Trophoblast cell (in vitro differentiated cells and primary cell): ENCODE measurements at regions not wholly inside any gene's neighbourhood (a gene's known extent, or its start where the extent isn't known, plus 50 kb on each side); places are given as distances from the start of the nearest gene placed in this dataset.

Experiments
- DNase-seq, 2 donors: peaks; one replicate each; pipeline ENCODE4 v3.0.0-alpha.2; 2016
- H2AFZ ChIP-seq: 2 replicates; pipeline ENCODE4 v1.6.1; 2013; ENCODE audit warnings: low read length, moderate library complexity, mild to moderate bottlenecking; ENCODE audit not compliant: insufficient read depth, poor library complexity
- H2AK5ac ChIP-seq: 2 replicates; pipeline ENCODE4 v1.6.1; 2013; ENCODE audit warnings: mild to moderate bottlenecking, low read length
- H2BK120ac ChIP-seq: 2 replicates; pipeline ENCODE4 v1.6.1; 2013; ENCODE audit warnings: low read length, mild to moderate bottlenecking, moderate library complexity; ENCODE audit not compliant: insufficient read depth, poor library complexity
- H2BK12ac ChIP-seq: 2 replicates; pipeline ENCODE4 v1.6.1; 2013; ENCODE audit warnings: mild to moderate bottlenecking, low read length, moderate library complexity
- H2BK5ac ChIP-seq: 2 replicates; pipeline ENCODE4 v1.6.1; 2013; ENCODE audit warnings: low read length, low read depth, moderate library complexity, mild to moderate bottlenecking; ENCODE audit not compliant: poor library complexity
- H3K14ac ChIP-seq: 2 replicates; pipeline ENCODE4 v1.6.1; 2013; ENCODE audit warnings: mild to moderate bottlenecking, low read length
- H3K18ac ChIP-seq: 2 replicates; pipeline ENCODE4 v1.6.1; 2013; ENCODE audit warnings: mild to moderate bottlenecking, low read length
- H3K23ac ChIP-seq: 2 replicates; pipeline ENCODE4 v1.6.1; 2013; ENCODE audit warnings: low read length
- H3K27ac ChIP-seq: 2 replicates; pipeline ENCODE4 v1.5.1; 2013; ENCODE audit warnings: low read depth, mild to moderate bottlenecking, inconsistent platforms, low read length, moderate library complexity
- H3K27me3 ChIP-seq: 2 replicates; pipeline ENCODE4 v1.6.1; 2013; ENCODE audit warnings: inconsistent platforms, mild to moderate bottlenecking, low read length, moderate library complexity; ENCODE audit not compliant: insufficient read depth
- H3K36me3 ChIP-seq, 2 experiments: 1 replicate in 1 of 2; 2 replicates in 1 of 2; pipeline ENCODE4 v1.6.1; 2013; ENCODE audit warnings: low read length in 2 of 2, mild to moderate bottlenecking in 2 of 2, moderate library complexity in 1 of 2; ENCODE audit not compliant: insufficient read depth in 2 of 2, control insufficient read depth in 1 of 2
- H3K4ac ChIP-seq: 2 replicates; pipeline ENCODE4 v1.6.1; 2013; ENCODE audit warnings: low read depth, mild to moderate bottlenecking, low read length, moderate library complexity
- H3K4me1 ChIP-seq, 2 experiments: 1 replicate in 1 of 2; 2 replicates in 1 of 2; pipeline ENCODE4 v1.6.1; 2013; ENCODE audit warnings: low read length in 2 of 2, mild to moderate bottlenecking in 2 of 2, moderate library complexity in 1 of 2; ENCODE audit not compliant: insufficient read depth in 2 of 2, control insufficient read depth in 1 of 2
- H3K4me2 ChIP-seq: 2 replicates; pipeline ENCODE4 v1.6.1; 2013; ENCODE audit warnings: inconsistent platforms, mild to moderate bottlenecking, low read length, moderate library complexity
- H3K4me3 ChIP-seq: 2 replicates; pipeline ENCODE4 v1.5.1; 2013; ENCODE audit warnings: mild to moderate bottlenecking, low read depth, low read length, inconsistent platforms
- H3K79me1 ChIP-seq: one replicate; pipeline ENCODE4 v1.6.1; 2013; ENCODE audit warnings: low read length
- H3K79me2 ChIP-seq: 2 replicates; pipeline ENCODE4 v1.6.1; 2013; ENCODE audit warnings: low read length, mild to moderate bottlenecking; ENCODE audit not compliant: control insufficient read depth, insufficient read depth, poor library complexity
- H3K9ac ChIP-seq: 2 replicates; pipeline ENCODE4 v1.6.1; 2013; ENCODE audit warnings: mild to moderate bottlenecking, low read length
- H3K9me3 ChIP-seq: 2 replicates; pipeline ENCODE4 v1.6.1; 2013; ENCODE audit warnings: low read depth, mild to moderate bottlenecking, control low read depth, inconsistent platforms, low read length; ENCODE audit not compliant: insufficient read depth
- H4K12ac ChIP-seq: 2 replicates; pipeline ENCODE4 v1.6.1; 2013; ENCODE audit warnings: low read depth, mild to moderate bottlenecking, low read length, moderate library complexity
- H4K8ac ChIP-seq: 2 replicates; pipeline ENCODE4 v1.6.1; 2013; ENCODE audit warnings: low read depth, mild to moderate bottlenecking, low read length, moderate library complexity
- H4K91ac ChIP-seq: one replicate; pipeline ENCODE4 v1.6.1; 2013; ENCODE audit warnings: low read depth, mild to moderate bottlenecking, low read length, moderate library complexity
- WGBS: extraction: QIAGEN DNeasy Blood & Tissue Kit; methylation state at CpG from one replicate; pipeline ENCODE4 v1.1.7; 2013; ENCODE audit warnings: missing lambda C conversion rate; ENCODE audit not compliant: insufficient read length, insufficient coverage; ENCODE audit errors: extremely low coverage; 5-methylcytosine and 5-hydroxymethylcytosine counted together

- no peak overlapping the region for H3K23ac ChIP-seq
- no peak overlapping the region for H4K12ac ChIP-seq
- H2AFZ ChIP-seq: no peak overlapping the region
- H4K8ac ChIP-seq: no peak overlapping the region
- no peak overlapping the region for H3K14ac ChIP-seq
- no peak overlapping the region for H2BK5ac ChIP-seq
- H2BK12ac ChIP-seq: no peak overlapping the region
- H3K4me3 ChIP-seq: no peak overlapping the region
- peak; percentile 83 to 93 for DNase-seq
- peaks cover 5 to 12% of the 10 kb centered on the region in 2 experiments for H3K4me1 ChIP-seq
- no peak overlapping the region for H2BK120ac ChIP-seq
- no CpG with 5 or more reads among the region's 8 CpGs for whole genome bisulfite sequencing
- H4K91ac ChIP-seq: no peak overlapping the region
- no peaks in the 10 kb centered on the region for H3K36me3 ChIP-seq
- H3K4me2 ChIP-seq: no peak overlapping the region
- H3K18ac ChIP-seq: no peak overlapping the region
- no peak overlapping the region for H3K4ac ChIP-seq
- H3K9ac ChIP-seq: no peak overlapping the region
- H3K27me3 ChIP-seq: no peaks in the 10 kb centered on the region
- H3K9me3 ChIP-seq: no peaks in the 10 kb centered on the region
- no peak overlapping the region for H2AK5ac ChIP-seq
- H3K79me2 ChIP-seq: no peaks in the 10 kb centered on the region
- no peak overlapping the region for H3K27ac ChIP-seq
- H3K79me1 ChIP-seq: no peaks in the 10 kb centered on the region
These were observed 213.9 kb upstream of the SERP2 start for GRCh38 chr13:44159633-44160279.

GRCh38 chr13:44160591-44161191, 212.9 kb upstream of the SERP2 start:
- Histone ChIP-seq H3K4ac (no peak overlapping the region), H3K36me3 (no peaks in the 10 kb centered on the region), H3K27me3 (no peaks in the 10 kb centered on the region), H3K79me2 (no peaks in the 10 kb centered on the region), H2BK5ac (no peak overlapping the region), H3K9me3 (no peaks in the 10 kb centered on the region), H3K14ac (no peak overlapping the region), H3K9ac (no peak overlapping the region), H3K23ac (no peak overlapping the region), H4K8ac (no peak overlapping the region), H3K4me1 (peaks cover 2 to 8% of the 10 kb centered on the region in 2 experiments), H3K18ac (no peak overlapping the region), H2AFZ (no peak overlapping the region), H3K79me1 (no peaks in the 10 kb centered on the region), H2AK5ac (no peak overlapping the region), H4K12ac (no peak overlapping the region), H3K4me3 (no peak overlapping the region), H2BK12ac (no peak overlapping the region), H4K91ac (no peak overlapping the region), H3K4me2 (no peak overlapping the region), H3K27ac (no peak overlapping the region), H2BK120ac (no peak overlapping the region)
- no peak for DNase-seq
- WGBS: no CpG with 5 or more reads among the region's 10 CpGs

- no peak overlapping the region for H3K4me3 ChIP-seq
- H3K79me2 ChIP-seq: no peaks in the 10 kb centered on the region
- H4K12ac ChIP-seq: no peak overlapping the region
- no peak overlapping the region for H2BK120ac ChIP-seq
- no peak overlapping the region for H2AK5ac ChIP-seq
- no peak overlapping the region for H4K91ac ChIP-seq
- no CpG with 5 or more reads among the region's 4 CpGs for WGBS
- H3K18ac ChIP-seq: no peak overlapping the region
- no peaks in the 10 kb centered on the region for H3K9me3 ChIP-seq
- no peak overlapping the region for H3K4ac ChIP-seq
- no peak overlapping the region for H2BK5ac ChIP-seq
- H3K4me2 ChIP-seq: no peak overlapping the region
- no peak overlapping the region for H2AFZ ChIP-seq
- peaks cover 0 to 2% of the 10 kb centered on the region in 2 experiments for H3K4me1 ChIP-seq
- no peak overlapping the region for H3K27ac ChIP-seq
- H3K36me3 ChIP-seq: no peaks in the 10 kb centered on the region
- H3K14ac ChIP-seq: no peak overlapping the region
- H3K79me1 ChIP-seq: no peaks in the 10 kb centered on the region
- no peaks in the 10 kb centered on the region for H3K27me3 ChIP-seq
- no peak for DNase-seq
- no peak overlapping the region for H4K8ac ChIP-seq
- no peak overlapping the region for H3K23ac ChIP-seq
- no peak overlapping the region for H2BK12ac ChIP-seq
- H3K9ac ChIP-seq: no peak overlapping the region
These were observed 210.5 kb upstream of the SERP2 start for GRCh38 chr13:44163108-44163507.

- Histone ChIP-seq H2AFZ (no peak overlapping the region), H2BK120ac (no peak overlapping the region), H3K14ac (no peak overlapping the region), H4K91ac (no peak overlapping the region), H3K18ac (no peak overlapping the region), H3K79me1 (no peaks in the 10 kb centered on the region), H4K8ac (no peak overlapping the region), H3K27me3 (no peaks in the 10 kb centered on the region), H3K4me3 (no peak overlapping the region), H3K36me3 (no peaks in the 10 kb centered on the region), H3K27ac (no peak overlapping the region), H3K9ac (no peak overlapping the region), H3K79me2 (no peaks in the 10 kb centered on the region), H3K23ac (no peak overlapping the region), H2BK5ac (no peak overlapping the region), H3K4ac (no peak overlapping the region), H3K4me2 (no peak overlapping the region), H2AK5ac (no peak overlapping the region), H3K9me3 (no peaks in the 10 kb centered on the region), H2BK12ac (no peak overlapping the region), H3K4me1 (no peaks in the 10 kb centered on the region), H4K12ac (no peak overlapping the region)
- DNase-seq: no peak
- no CpG with 5 or more reads among the region's 2 CpGs for WGBS
These were observed 208.3 kb upstream of the SERP2 start for GRCh38 chr13:44165221-44165888.
